ENCODE measurements at regions not wholly inside any gene's neighbourhood (a gene's known extent, or its start where the extent isn't known, plus 50 kb on each side); places are given as distances from the start of the nearest gene placed in this dataset.

GRCh38 chr10:125355657-125356056 lies 195.3 kb upstream of the CTBP2 start:
- TF ChIP-seq CTCF (IDR thresholded peaks at IDR 0.05) (no peak), EZH2phosphoT487 (IDR thresholded peaks at IDR 0.05) (no peak)

Data from neural progenitor cell (in vitro differentiated cells).